Endothelial cell of umbilical vein (primary cell): ENCODE measurements at regions not wholly inside any gene's neighbourhood (a gene's known extent, or its start where the extent isn't known, plus 50 kb on each side); places are given as distances from the start of the nearest gene placed in this dataset.

Source experiments
- BruUV-seq: library from RNA; stranded (reverse); fragments of 400-500 nt; replicated peaks from 2 replicates; lab custom pipeline; 2021; lab: Mats Ljungman, UMichigan
- CTCF ChIA-PET: fragments of 300-600, 350-600 bp; sonication (Branson Sonifier 250); formaldehyde crosslinking; loops from one replicate; lab custom pipeline; 2021; ENCODE audit warnings: antibody characterized with exemption, inconsistent platforms; lab: Charles Lee
- POLR2A ChIA-PET: fragments of 300-600, 350-600 bp; sonication (Branson Sonifier 250); formaldehyde crosslinking; loops from one replicate; lab custom pipeline; 2021; ENCODE audit warnings: antibody characterized with exemption, inconsistent platforms; lab: Charles Lee
- DNase-seq: peaks from one replicate; pipeline ENCODE4 v3.0.0-alpha.2; 2011; ENCODE audit warnings: low read depth, low spot score
- FAIRE-seq: peaks from 2 replicates; lab custom pipeline; 2011; peaks lifted over from hg19 to GRCh38; lab: Jason Lieb, UNC
- H2AFZ ChIP-seq: 2 replicates; pipeline ENCODE4 v1.6.0; 2012; ENCODE audit warnings: low read depth, low read length, control low read depth, inconsistent platforms
- H3K27ac ChIP-seq: 2 replicates; pipeline ENCODE4 v1.5.1; 2011; ENCODE audit warnings: low read depth, mild to moderate bottlenecking, control low read depth, low read length, moderate library complexity; ENCODE audit not compliant: insufficient read depth
- H3K27me3 ChIP-seq, 2 experiments: 2 replicates each; pipeline versions ENCODE4 v1.6.0 to v1.6.1; 2011; ENCODE audit warnings: low read length in 2 of 2, mixed read lengths in 1 of 2; ENCODE audit not compliant: control insufficient read depth in 2 of 2, insufficient read depth in 2 of 2
- H3K36me3 ChIP-seq, 2 experiments: 2 replicates in 1 of 2; 3 replicates in 1 of 2; pipeline ENCODE4 v1.5.1; 2011; ENCODE audit warnings: low read length in 2 of 2, mild to moderate bottlenecking in 1 of 2, moderate library complexity in 1 of 2; ENCODE audit not compliant: control insufficient read depth in 2 of 2, insufficient read depth in 2 of 2; ENCODE audit errors: extremely low read depth in 1 of 2
- H3K4me1 ChIP-seq: 3 replicates; pipeline ENCODE4 v1.5.1; 2011; ENCODE audit warnings: mild to moderate bottlenecking, low read length; ENCODE audit not compliant: control insufficient read depth, insufficient read depth; ENCODE audit errors: extremely low read depth
- H3K4me2 ChIP-seq: 2 replicates; pipeline ENCODE4 v1.6.1; 2011; ENCODE audit warnings: low read length, control low read depth, mixed read lengths; ENCODE audit not compliant: insufficient read depth
- H3K4me3 ChIP-seq, 3 experiments: fragments of 200-600 bp in 1 of 3; sonication (generic), shearing (Covaris generic) in 1 of 3; replicated peaks in 1 of 3; 2 replicates each; pipeline ENCODE4 v1.5.1; 2011 to 2016; ENCODE audit warnings: control low read depth in 3 of 3, low read length in 3 of 3, mild to moderate bottlenecking in 2 of 3, inconsistent platforms in 1 of 3, low read depth in 1 of 3, moderate library complexity in 1 of 3; ENCODE audit not compliant: insufficient read depth in 1 of 3
- H3K79me2 ChIP-seq: 2 replicates; pipeline ENCODE4 v1.6.0; 2012; ENCODE audit warnings: low read length, inconsistent platforms; ENCODE audit not compliant: control insufficient read depth, insufficient read depth
- H3K9ac ChIP-seq: replicated peaks from 2 replicates; pipeline ENCODE3; 2011; ENCODE audit warnings: low read length, control low read depth; ENCODE audit not compliant: insufficient read depth; ENCODE audit errors: extremely low read depth
- H3K9me1 ChIP-seq: replicated peaks from 3 replicates; pipeline ENCODE4 v1.6.0; 2011; ENCODE audit warnings: mild to moderate bottlenecking, low read length; ENCODE audit not compliant: control insufficient read depth, insufficient read depth; ENCODE audit errors: extremely low read depth
- H3K9me3 ChIP-seq: replicated peaks from 2 replicates; pipeline ENCODE4 v1.5.1; 2012; ENCODE audit warnings: low read length, inconsistent platforms; ENCODE audit not compliant: control insufficient read depth, insufficient read depth
- H4K20me1 ChIP-seq: replicated peaks from 2 replicates; pipeline ENCODE3; 2011; ENCODE audit warnings: mild to moderate bottlenecking, low read length; ENCODE audit not compliant: control insufficient read depth, insufficient read depth; ENCODE audit errors: extremely low read depth
- EZH2 ChIP-seq: IDR thresholded peaks from 2 replicates; pipeline ENCODE4 v1.6.1; 2012; ENCODE audit warnings: borderline replicate concordance, low read depth, mild to moderate bottlenecking, moderate library complexity, low read length, inconsistent platforms; ENCODE audit not compliant: severe bottlenecking
- FOS ChIP-seq: IDR thresholded peaks from 2 replicates; pipeline ENCODE4 v1.6.1; 2011; ENCODE audit warnings: mild to moderate bottlenecking, low read length, moderate library complexity, borderline replicate concordance; ENCODE audit not compliant: insufficient read depth
- GATA2 ChIP-seq: IDR thresholded peaks from 2 replicates; pipeline ENCODE4 v1.7.0; 2011; ENCODE audit warnings: low read depth, mild to moderate bottlenecking, moderate library complexity, mixed read lengths, low read length; ENCODE audit not compliant: insufficient read length, insufficient read depth
- JUN ChIP-seq: IDR thresholded peaks from 2 replicates; pipeline ENCODE4 v1.6.1; 2011; ENCODE audit warnings: borderline replicate concordance, low read depth; ENCODE audit not compliant: insufficient read length, insufficient read depth
- MYC ChIP-seq: IDR thresholded peaks from one replicate; pipeline ENCODE4 v1.6.1; 2011; ENCODE audit warnings: mild to moderate bottlenecking, low read depth, low read length
- POLR2A ChIP-seq: IDR thresholded peaks from 2 replicates; pipeline ENCODE4 v1.6.1; 2012; ENCODE audit warnings: low read depth, mild to moderate bottlenecking, control low read depth, low read length
- POLR2AphosphoS5 ChIP-seq: IDR thresholded peaks from 2 replicates; pipeline ENCODE4 v1.6.1; 2012; ENCODE audit warnings: low read depth, mild to moderate bottlenecking, control low read depth, low read length, moderate library complexity; ENCODE audit not compliant: insufficient read depth
- dilution Hi-C: fragments of 300-500 bp; cut with MboI; formaldehyde crosslinking; loops from one replicate; pipeline ENCODE4 v1.15.0; 2019; ENCODE audit warnings: low sequenced_read_pairs; ENCODE audit not compliant: extremely low pct_ligation_motif_present
- intact Hi-C: fragments of 100-400 bp; cut with micrococcal nuclease; formaldehyde crosslinking; loops from one replicate; pipeline ENCODE4 v1.10.0; 2022
- TF ChIP-seq, protein P1 (sequence below), 2 donors: IDR thresholded peaks; 1 replicate in 1 of 2; 2 replicates in 1 of 2; pipeline ENCODE4 v1.5.1; 2011; ENCODE audit warnings: low read length in 2 of 2, mild to moderate bottlenecking in 2 of 2, moderate library complexity in 2 of 2, control low read depth in 1 of 2, inconsistent platforms in 1 of 2, low read depth in 1 of 2; ENCODE audit not compliant: insufficient read depth in 1 of 2; ENCODE audit errors: extremely low read depth in 1 of 2
- TF ChIP-seq, protein P2 (sequence below): IDR thresholded peaks from 2 replicates; pipeline ENCODE4 v1.6.1; 2011; ENCODE audit not compliant: insufficient read depth, insufficient read length

DNA sequence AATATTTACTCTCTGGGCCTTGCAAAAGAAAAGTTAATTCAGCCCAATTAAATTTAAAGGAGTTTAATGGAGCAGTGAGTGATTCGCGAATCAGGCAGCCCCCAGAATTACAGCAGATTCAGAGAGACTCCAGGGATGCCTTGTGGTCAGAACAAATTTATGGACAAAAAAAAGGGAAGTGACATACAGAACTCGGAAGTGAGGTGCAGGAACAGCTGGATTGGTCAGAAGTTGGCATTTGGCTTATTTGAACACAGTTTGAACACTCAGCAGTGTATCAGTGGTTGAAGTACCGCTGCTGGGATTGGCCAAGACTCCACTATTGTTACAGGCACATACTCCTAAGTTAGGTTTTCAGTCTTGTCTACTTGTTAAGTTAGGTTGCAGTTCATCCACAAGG lies 145.0 kb upstream of the GAP43 start:
- Histone ChIP-seq H3K27me3 (no peaks in the 10 kb centered on the region), H4K20me1 (no peaks in the 10 kb centered on the region), H3K9ac (no peak overlapping the region), H3K79me2 (no peaks in the 10 kb centered on the region), H3K9me1 (no peaks in the 10 kb centered on the region), H2AFZ (no peak overlapping the region), H3K36me3 (no peaks in the 10 kb centered on the region), H3K27ac (no peak overlapping the region), H3K4me3 (no peak overlapping the region), H3K4me1 (no peaks in the 10 kb centered on the region), H3K4me2 (no peak overlapping the region), H3K9me3 (no peaks in the 10 kb centered on the region)
- dilution Hi-C loops = no loop called here
- BruUV-seq = no TSS peak
- CTCF ChIA-PET = no interaction called here
- no peak for FAIRE-seq
- intact Hi-C loops = no loop called here
- POLR2A ChIA-PET = no interaction called here
- DNase-seq = no peak
- TF ChIP-seq MYC (no peak), FOS (no peak), GATA2 (no peak), POLR2A (no peak), POLR2AphosphoS5 (no peak), EZH2 (no peak), JUN (no peak)
- TF ChIP-seq, protein P1, sequence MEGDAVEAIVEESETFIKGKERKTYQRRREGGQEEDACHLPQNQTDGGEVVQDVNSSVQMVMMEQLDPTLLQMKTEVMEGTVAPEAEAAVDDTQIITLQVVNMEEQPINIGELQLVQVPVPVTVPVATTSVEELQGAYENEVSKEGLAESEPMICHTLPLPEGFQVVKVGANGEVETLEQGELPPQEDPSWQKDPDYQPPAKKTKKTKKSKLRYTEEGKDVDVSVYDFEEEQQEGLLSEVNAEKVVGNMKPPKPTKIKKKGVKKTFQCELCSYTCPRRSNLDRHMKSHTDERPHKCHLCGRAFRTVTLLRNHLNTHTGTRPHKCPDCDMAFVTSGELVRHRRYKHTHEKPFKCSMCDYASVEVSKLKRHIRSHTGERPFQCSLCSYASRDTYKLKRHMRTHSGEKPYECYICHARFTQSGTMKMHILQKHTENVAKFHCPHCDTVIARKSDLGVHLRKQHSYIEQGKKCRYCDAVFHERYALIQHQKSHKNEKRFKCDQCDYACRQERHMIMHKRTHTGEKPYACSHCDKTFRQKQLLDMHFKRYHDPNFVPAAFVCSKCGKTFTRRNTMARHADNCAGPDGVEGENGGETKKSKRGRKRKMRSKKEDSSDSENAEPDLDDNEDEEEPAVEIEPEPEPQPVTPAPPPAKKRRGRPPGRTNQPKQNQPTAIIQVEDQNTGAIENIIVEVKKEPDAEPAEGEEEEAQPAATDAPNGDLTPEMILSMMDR (IDR thresholded peaks at IDR 0.05; ENCODE audit: extremely low read depth in 1 of 2, insufficient read depth in 1 of 2, low read depth in 1 of 2, low read length in 2 of 2) = no peak
- TF ChIP-seq, protein P2, sequence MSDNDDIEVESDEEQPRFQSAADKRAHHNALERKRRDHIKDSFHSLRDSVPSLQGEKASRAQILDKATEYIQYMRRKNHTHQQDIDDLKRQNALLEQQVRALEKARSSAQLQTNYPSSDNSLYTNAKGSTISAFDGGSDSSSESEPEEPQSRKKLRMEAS = no peak
